ENCODE measurements at regions not wholly inside any gene's neighbourhood (a gene's known extent, or its start where the extent isn't known, plus 50 kb on each side); places are given as distances from the start of the nearest gene placed in this dataset.

GRCh38 chr16:80283466-80284392, 257.1 kb upstream of the DYNLRB2 start:
- DNase-seq (ENCODE audit: insufficient read length, low spot score) = no peak
- TF ChIP-seq SPI1 (IDR thresholded peaks at IDR 0.05; ENCODE audit: low read depth, low read length) (no peak), TAF1 (IDR thresholded peaks at IDR 0.05; ENCODE audit: low read depth, low read length) (no peak), POLR2AphosphoS5 (IDR thresholded peaks at IDR 0.05; ENCODE audit: low read depth, low read length) (no peak), POU2F2 (IDR thresholded peaks at IDR 0.05; ENCODE audit: low read depth, low read length) (no peak), POLR2A (IDR thresholded peaks at IDR 0.05; ENCODE audit: low read depth, low read length) (no peak), PAX5 (IDR thresholded peaks at IDR 0.05; ENCODE audit: insufficient read depth, low read length, severe bottlenecking) (no peak)
- no peak for FAIRE-seq

GRCh38 chr16:80280557-80280956, 260.2 kb upstream of the DYNLRB2 start:
- FAIRE-seq (no peak), DNase-seq (ENCODE audit: insufficient read length, low spot score) (no peak)
- TF ChIP-seq POLR2A (IDR thresholded peaks at IDR 0.05; ENCODE audit: low read depth, low read length) (no peak), POLR2AphosphoS5 (IDR thresholded peaks at IDR 0.05; ENCODE audit: low read depth, low read length) (no peak), POU2F2 (IDR thresholded peaks at IDR 0.05; ENCODE audit: low read depth, low read length) (no peak), TAF1 (IDR thresholded peaks at IDR 0.05; ENCODE audit: low read depth, low read length) (no peak), PAX5 (IDR thresholded peaks at IDR 0.05; ENCODE audit: insufficient read depth, low read length, severe bottlenecking) (no peak)

- TF ChIP-seq TAF1 (IDR thresholded peaks at IDR 0.05; ENCODE audit: low read depth, low read length) (no peak), SPI1 (IDR thresholded peaks at IDR 0.05; ENCODE audit: low read depth, low read length) (no peak), POLR2A (IDR thresholded peaks at IDR 0.05; ENCODE audit: low read depth, low read length) (no peak), PAX5 (IDR thresholded peaks at IDR 0.05; ENCODE audit: insufficient read depth, low read length, severe bottlenecking) (no peak), POLR2AphosphoS5 (IDR thresholded peaks at IDR 0.05; ENCODE audit: low read depth, low read length) (no peak), POU2F2 (IDR thresholded peaks at IDR 0.05; ENCODE audit: low read depth, low read length) (no peak)
- no peak for DNase-seq (ENCODE audit: insufficient read length, low spot score)
- FAIRE-seq = no peak
These were observed 261.1 kb upstream of the DYNLRB2 start for GRCh38 chr16:80279656-80280055.

GRCh38 chr16:80277182-80277581, 263.6 kb upstream of the DYNLRB2 start:
- TF ChIP-seq POLR2A (IDR thresholded peaks at IDR 0.05; ENCODE audit: low read depth, low read length) (no peak), POU2F2 (IDR thresholded peaks at IDR 0.05; ENCODE audit: low read depth, low read length) (no peak), SPI1 (IDR thresholded peaks at IDR 0.05; ENCODE audit: low read depth, low read length) (no peak), POLR2AphosphoS5 (IDR thresholded peaks at IDR 0.05; ENCODE audit: low read depth, low read length) (no peak), PAX5 (IDR thresholded peaks at IDR 0.05; ENCODE audit: insufficient read depth, low read length, severe bottlenecking) (no peak), TAF1 (IDR thresholded peaks at IDR 0.05; ENCODE audit: low read depth, low read length) (no peak)
- FAIRE-seq (no peak), DNase-seq (ENCODE audit: insufficient read length, low spot score) (no peak)

- FAIRE-seq = no peak
- DNase-seq (ENCODE audit: insufficient read length, low spot score) = no peak
- TF ChIP-seq TAF1 (IDR thresholded peaks at IDR 0.05; ENCODE audit: low read depth, low read length) (no peak), POU2F2 (IDR thresholded peaks at IDR 0.05; ENCODE audit: low read depth, low read length) (no peak), SPI1 (IDR thresholded peaks at IDR 0.05; ENCODE audit: low read depth, low read length) (no peak), POLR2A (IDR thresholded peaks at IDR 0.05; ENCODE audit: low read depth, low read length) (no peak), PAX5 (IDR thresholded peaks at IDR 0.05; ENCODE audit: insufficient read depth, low read length, severe bottlenecking) (no peak), POLR2AphosphoS5 (IDR thresholded peaks at IDR 0.05; ENCODE audit: low read depth, low read length) (no peak)
These were observed 266.1 kb upstream of the DYNLRB2 start for GRCh38 chr16:80274576-80275191.

- no peak for FAIRE-seq
- no peak for DNase-seq (ENCODE audit: insufficient read length, low spot score)
- TF ChIP-seq POU2F2 (IDR thresholded peaks at IDR 0.05; ENCODE audit: low read depth, low read length) (no peak), PAX5 (IDR thresholded peaks at IDR 0.05; ENCODE audit: insufficient read depth, low read length, severe bottlenecking) (no peak), POLR2A (IDR thresholded peaks at IDR 0.05; ENCODE audit: low read depth, low read length) (no peak), TAF1 (IDR thresholded peaks at IDR 0.05; ENCODE audit: low read depth, low read length) (no peak), POLR2AphosphoS5 (IDR thresholded peaks at IDR 0.05; ENCODE audit: low read depth, low read length) (no peak), SPI1 (IDR thresholded peaks at IDR 0.05; ENCODE audit: low read depth, low read length) (no peak)
These were observed 266.9 kb upstream of the DYNLRB2 start for GRCh38 chr16:80273635-80274538.

- DNase-seq (ENCODE audit: insufficient read length, low spot score) (no peak), FAIRE-seq (no peak)
- no peak for TF ChIP-seq TAF1 (IDR thresholded peaks at IDR 0.05; ENCODE audit: low read depth, low read length)
- TF ChIP-seq POLR2AphosphoS5 (IDR thresholded peaks at IDR 0.05; ENCODE audit: low read depth, low read length) = no peak
- TF ChIP-seq POU2F2 (IDR thresholded peaks at IDR 0.05; ENCODE audit: low read depth, low read length) = no peak
- TF ChIP-seq POLR2A (IDR thresholded peaks at IDR 0.05; ENCODE audit: low read depth, low read length) = no peak
- no peak for TF ChIP-seq SPI1 (IDR thresholded peaks at IDR 0.05; ENCODE audit: low read depth, low read length)
These were observed 275.0 kb upstream of the DYNLRB2 start for GRCh38 chr16:80265624-80266306.

GRCh38 chr16:80263848-80264694, 276.7 kb upstream of the DYNLRB2 start:
- no peak for DNase-seq (ENCODE audit: insufficient read length, low spot score)
- no peak for FAIRE-seq
- no peak for TF ChIP-seq PAX5 (IDR thresholded peaks at IDR 0.05; ENCODE audit: insufficient read depth, low read length, severe bottlenecking)
- TF ChIP-seq SPI1 (IDR thresholded peaks at IDR 0.05; ENCODE audit: low read depth, low read length) = no peak
- TF ChIP-seq POLR2AphosphoS5 (IDR thresholded peaks at IDR 0.05; ENCODE audit: low read depth, low read length) = no peak
- no peak for TF ChIP-seq POU2F2 (IDR thresholded peaks at IDR 0.05; ENCODE audit: low read depth, low read length)
- TF ChIP-seq TAF1 (IDR thresholded peaks at IDR 0.05; ENCODE audit: low read depth, low read length) = no peak
- TF ChIP-seq POLR2A (IDR thresholded peaks at IDR 0.05; ENCODE audit: low read depth, low read length) = no peak
